Upper lobe of left lung (tissue), 6 donors: ENCODE measurements at regions not wholly inside any gene's neighbourhood (a gene's known extent, or its start where the extent isn't known, plus 50 kb on each side); places are given as distances from the start of the nearest gene placed in this dataset.

Source experiments
- ATAC-seq, 2 donors: fragments of 200-7000 bp; cut with Tn5 transposase; one replicate each; pipeline ENCODE4 v1.9.1; 2022; ENCODE audit warnings: mild to moderate bottlenecking in 2 of 2, moderate library complexity in 2 of 2; ENCODE audit not compliant: low FRiP score in 2 of 2
- DNase-seq, 2 donors: peaks; one replicate each; pipeline ENCODE4 v3.0.0-alpha.2; 2019 to 2020
- H3K27ac ChIP-seq, 4 donors: fragments of 200-600 bp; sonication (generic); one replicate each; pipeline ENCODE4 v1.5.1; 2016 to 2019
- H3K27me3 ChIP-seq, 4 donors: fragments of 200-600 bp; sonication (generic); one replicate each; pipeline ENCODE4 v1.5.1; 2017 to 2019
- H3K36me3 ChIP-seq, 4 donors: fragments of 200-600 bp; sonication (generic); one replicate each; pipeline ENCODE4 v1.5.1; 2016 to 2019
- H3K4me1 ChIP-seq, 4 donors: fragments of 200-600 bp; sonication (generic); one replicate each; pipeline ENCODE4 v1.5.1; 2018 to 2019
- H3K4me3 ChIP-seq, 4 donors: fragments of 200-600 bp; sonication (generic); one replicate each; pipeline ENCODE4 v1.5.1; 2017 to 2019; ENCODE audit warnings: mild to moderate bottlenecking in 2 of 4, moderate library complexity in 1 of 4
- H3K9me3 ChIP-seq, 4 donors: fragments of 200-600 bp; sonication (generic); one replicate each; pipeline ENCODE4 v1.5.1; 2018 to 2019
- EP300 ChIP-seq, 4 donors: sonication (generic); formaldehyde crosslinking; IDR thresholded peaks; one replicate each; pipeline ENCODE4 v1.5.1; 2017; ENCODE audit warnings: antibody characterized with exemption in 4 of 4, control low read depth in 2 of 4
- POLR2A ChIP-seq, 4 donors: fragments of 450-650 bp; IDR thresholded peaks; one replicate each; pipeline ENCODE4 v1.5.1; 2016 to 2017; ENCODE audit warnings: antibody characterized with exemption in 4 of 4, mild to moderate bottlenecking in 2 of 4
- POLR2AphosphoS5 ChIP-seq, 2 donors: sonication (generic); formaldehyde crosslinking; IDR thresholded peaks; one replicate each; pipeline ENCODE4 v1.5.1; 2017; ENCODE audit warnings: antibody characterized with exemption in 2 of 2
- WGBS, 2 donors: methylation state at CpG; one replicate each; pipeline ENCODE4 v1.1.5; 2017 to 2018; 5-methylcytosine and 5-hydroxymethylcytosine counted together
- TF ChIP-seq, protein P1 (sequence below), 6 experiments: fragments of 450-650 bp in 4 of 6; fragments of 200-600 bp in 2 of 6; sonication (generic) in 2 of 6; IDR thresholded peaks; one replicate each; pipeline ENCODE4 v1.5.1; 2016 to 2019; ENCODE audit warnings: antibody characterized with exemption in 6 of 6
- donor health status: DM: no; HTN: no; CAD: no; lungs with moderate emphysema.
- donor health status: DM: no; HTN: yes; CAD: no; lungs with severe emphysema.

DNA sequence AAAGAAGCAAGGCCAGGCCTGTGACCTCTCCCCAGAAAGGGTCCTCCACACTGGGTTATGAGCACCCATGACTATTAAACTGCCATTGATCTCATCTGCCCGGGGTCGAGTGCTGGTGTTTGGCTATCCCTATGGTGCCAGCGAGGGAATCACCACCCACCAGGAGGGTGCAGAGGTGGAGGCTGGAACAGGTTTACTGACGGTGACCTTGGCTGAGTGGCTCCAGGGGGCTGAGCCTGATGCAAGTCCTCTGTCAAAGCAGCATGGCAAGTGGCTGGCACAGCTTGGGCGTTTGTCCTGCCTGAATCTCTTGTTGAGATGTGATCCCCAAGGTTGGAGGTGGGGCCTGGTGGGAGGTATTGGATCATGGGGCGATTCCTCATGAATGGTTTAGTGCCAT lies 196.4 kb upstream of the HDAC4 start:
- Histone ChIP-seq H3K4me3 (no peak overlapping the region), H3K4me1 (no peaks in the 10 kb centered on the region), H3K27me3 (no peaks in the 10 kb centered on the region), H3K9me3 (no peaks in the 10 kb centered on the region), H3K27ac (no peak overlapping the region), H3K36me3 (no peaks in the 10 kb centered on the region)
- no peak for ATAC-seq
- TF ChIP-seq EP300 (IDR thresholded peaks at IDR 0.05) (no peak), POLR2AphosphoS5 (IDR thresholded peaks at IDR 0.05) (no peak), POLR2A (IDR thresholded peaks at IDR 0.05) (no peak)
- TF ChIP-seq, protein P1, sequence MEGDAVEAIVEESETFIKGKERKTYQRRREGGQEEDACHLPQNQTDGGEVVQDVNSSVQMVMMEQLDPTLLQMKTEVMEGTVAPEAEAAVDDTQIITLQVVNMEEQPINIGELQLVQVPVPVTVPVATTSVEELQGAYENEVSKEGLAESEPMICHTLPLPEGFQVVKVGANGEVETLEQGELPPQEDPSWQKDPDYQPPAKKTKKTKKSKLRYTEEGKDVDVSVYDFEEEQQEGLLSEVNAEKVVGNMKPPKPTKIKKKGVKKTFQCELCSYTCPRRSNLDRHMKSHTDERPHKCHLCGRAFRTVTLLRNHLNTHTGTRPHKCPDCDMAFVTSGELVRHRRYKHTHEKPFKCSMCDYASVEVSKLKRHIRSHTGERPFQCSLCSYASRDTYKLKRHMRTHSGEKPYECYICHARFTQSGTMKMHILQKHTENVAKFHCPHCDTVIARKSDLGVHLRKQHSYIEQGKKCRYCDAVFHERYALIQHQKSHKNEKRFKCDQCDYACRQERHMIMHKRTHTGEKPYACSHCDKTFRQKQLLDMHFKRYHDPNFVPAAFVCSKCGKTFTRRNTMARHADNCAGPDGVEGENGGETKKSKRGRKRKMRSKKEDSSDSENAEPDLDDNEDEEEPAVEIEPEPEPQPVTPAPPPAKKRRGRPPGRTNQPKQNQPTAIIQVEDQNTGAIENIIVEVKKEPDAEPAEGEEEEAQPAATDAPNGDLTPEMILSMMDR (IDR thresholded peaks at IDR 0.05) = no peak
- DNase-seq = peak in 1 of 2 donors; percentile 8
- 80 to 96% methylated on average over 4 to 6 of the region's 6 CpGs for WGBS, 2 donors

DNA sequence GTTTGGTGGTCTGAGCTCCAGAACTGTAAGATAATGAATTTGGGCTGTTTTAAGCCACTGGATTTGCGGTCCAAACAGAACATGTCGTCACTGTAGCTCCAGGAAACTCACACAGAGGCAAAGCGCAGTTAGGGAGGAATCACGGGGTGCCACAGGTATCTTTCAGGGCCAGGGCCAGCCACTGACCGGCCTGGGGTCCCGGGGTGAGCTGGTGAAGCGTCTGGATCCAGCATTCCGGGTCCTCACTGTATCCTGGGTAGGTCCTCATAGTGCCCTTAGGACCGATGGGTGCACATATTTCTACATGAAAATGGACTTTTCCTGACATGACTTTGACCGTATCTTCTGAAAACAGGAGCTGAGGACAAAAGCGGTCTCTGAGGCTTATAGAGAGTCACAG lies 196.0 kb upstream of the HDAC4 start:
- Histone ChIP-seq H3K36me3 (no peaks in the 10 kb centered on the region), H3K9me3 (no peaks in the 10 kb centered on the region), H3K4me3 (no peak overlapping the region), H3K27me3 (no peaks in the 10 kb centered on the region), H3K27ac (no peak overlapping the region), H3K4me1 (no peaks in the 10 kb centered on the region)
- WGBS, 2 donors = 86 to 92% methylated on average over 9 to 11 of the region's 11 CpGs
- TF ChIP-seq POLR2AphosphoS5 (IDR thresholded peaks at IDR 0.05) (no peak), POLR2A (IDR thresholded peaks at IDR 0.05) (no peak), EP300 (IDR thresholded peaks at IDR 0.05) (no peak)
- TF ChIP-seq, protein P1 (IDR thresholded peaks at IDR 0.05) = no peak
- ATAC-seq (no peak), DNase-seq (no peak)

DNA sequence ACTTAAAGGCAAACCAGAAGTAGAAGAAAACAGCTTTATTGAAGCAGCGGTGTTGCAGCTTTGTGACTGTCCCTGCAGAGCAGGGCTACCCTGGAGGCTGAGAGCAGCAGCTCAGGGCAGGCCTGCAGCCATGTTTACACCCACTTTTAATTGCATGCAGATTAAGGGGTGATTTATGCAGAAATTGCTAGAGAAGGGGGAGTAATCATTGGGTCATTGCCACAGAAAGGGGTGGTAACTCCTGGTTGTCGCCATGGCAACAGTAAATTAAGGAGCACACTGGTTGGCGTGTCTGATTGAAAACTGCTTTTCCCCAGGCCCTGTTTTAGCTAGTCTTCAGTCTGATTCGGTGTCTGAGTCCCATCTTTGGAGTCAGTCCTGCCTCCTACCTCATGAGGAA lies 195.4 kb upstream of the HDAC4 start:
- WGBS, 2 donors = 85 to 91% methylated on average over 4 of the region's 4 CpGs
- Histone ChIP-seq H3K36me3 (no peaks in the 10 kb centered on the region), H3K4me3 (no peak overlapping the region), H3K27me3 (no peaks in the 10 kb centered on the region), H3K4me1 (no peaks in the 10 kb centered on the region), H3K9me3 (no peaks in the 10 kb centered on the region), H3K27ac (no peak overlapping the region)
- no peak for DNase-seq
- ATAC-seq = no peak
- TF ChIP-seq POLR2AphosphoS5 (IDR thresholded peaks at IDR 0.05) (no peak), POLR2A (IDR thresholded peaks at IDR 0.05) (no peak), EP300 (IDR thresholded peaks at IDR 0.05) (no peak)

GRCh38 chr2:239595726-239596125 lies 194.9 kb upstream of the HDAC4 start:
- 86 to 94% methylated on average over 8 of the region's 8 CpGs for WGBS, 2 donors
- Histone ChIP-seq H3K4me1 (no peaks in the 10 kb centered on the region), H3K4me3 (no peak overlapping the region), H3K36me3 (no peaks in the 10 kb centered on the region), H3K27ac (no peak overlapping the region), H3K27me3 (no peaks in the 10 kb centered on the region), H3K9me3 (no peaks in the 10 kb centered on the region)
- DNase-seq (peak in 1 of 2 donors; percentile 6), ATAC-seq (no peak)
- TF ChIP-seq POLR2AphosphoS5 (IDR thresholded peaks at IDR 0.05) (no peak), EP300 (IDR thresholded peaks at IDR 0.05) (no peak), POLR2A (IDR thresholded peaks at IDR 0.05) (no peak)
- TF ChIP-seq, protein P1 (IDR thresholded peaks at IDR 0.05) = no peak

DNA sequence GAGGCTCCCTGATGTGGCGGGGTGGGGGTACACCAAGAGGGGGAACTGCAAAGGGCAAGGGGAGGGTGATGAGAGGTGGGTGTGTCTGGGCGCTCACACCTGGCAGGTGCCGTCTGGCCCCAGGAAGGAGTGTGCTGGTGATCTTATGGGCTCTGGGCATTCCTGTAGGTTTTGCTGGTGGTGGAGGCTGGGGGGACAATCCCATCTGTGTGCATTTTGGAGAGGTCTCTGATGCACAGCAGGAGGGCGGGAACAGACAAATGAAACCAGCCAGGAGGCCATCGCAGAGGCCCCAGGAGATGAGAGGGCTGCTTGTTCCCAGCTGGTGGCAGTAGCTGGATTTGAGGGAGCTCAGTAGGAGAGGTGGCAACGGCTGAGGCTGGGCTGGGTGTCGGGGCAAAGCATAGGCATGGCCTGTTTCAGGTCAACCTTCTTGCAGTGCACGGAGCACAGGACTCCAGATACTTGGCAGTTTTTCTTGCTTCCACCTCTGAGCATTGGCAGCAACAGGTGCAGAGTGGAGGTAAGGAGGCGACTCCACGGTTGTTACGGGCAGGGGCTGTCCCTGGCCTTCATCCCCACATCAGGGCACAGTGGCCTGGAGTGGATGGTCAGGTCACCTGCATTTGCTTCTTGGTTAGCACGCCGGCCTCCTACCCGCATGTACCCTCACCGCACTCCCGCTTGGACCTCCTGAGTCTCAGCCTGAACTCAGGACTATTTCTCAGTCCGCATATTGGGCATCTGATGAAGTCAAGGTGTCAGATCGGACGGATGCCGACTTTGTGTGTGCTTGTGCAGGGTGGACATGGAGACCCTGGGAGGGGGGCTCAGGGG lies 194.2 kb upstream of the HDAC4 start:
- Histone ChIP-seq H3K9me3 (no peaks in the 10 kb centered on the region), H3K4me3 (no peak overlapping the region), H3K27ac (no peak overlapping the region), H3K4me1 (no peaks in the 10 kb centered on the region), H3K36me3 (no peaks in the 10 kb centered on the region), H3K27me3 (no peaks in the 10 kb centered on the region)
- TF ChIP-seq, protein P1 (IDR thresholded peaks at IDR 0.05) = no peak
- TF ChIP-seq POLR2A (IDR thresholded peaks at IDR 0.05) (no peak), POLR2AphosphoS5 (IDR thresholded peaks at IDR 0.05) (no peak), EP300 (IDR thresholded peaks at IDR 0.05) (no peak)
- ATAC-seq (no peak), DNase-seq (peak; percentile 18 to 24)
- 93 to 98% methylated on average over 20 of the region's 20 CpGs for WGBS, 2 donors
